ENCODE measurements at regions not wholly inside any gene's neighbourhood (a gene's known extent, or its start where the extent isn't known, plus 50 kb on each side); places are given as distances from the start of the nearest gene placed in this dataset.
A peak's percentile ranks its signal among the peaks of the same experiment; 100 is the strongest.

DNA sequence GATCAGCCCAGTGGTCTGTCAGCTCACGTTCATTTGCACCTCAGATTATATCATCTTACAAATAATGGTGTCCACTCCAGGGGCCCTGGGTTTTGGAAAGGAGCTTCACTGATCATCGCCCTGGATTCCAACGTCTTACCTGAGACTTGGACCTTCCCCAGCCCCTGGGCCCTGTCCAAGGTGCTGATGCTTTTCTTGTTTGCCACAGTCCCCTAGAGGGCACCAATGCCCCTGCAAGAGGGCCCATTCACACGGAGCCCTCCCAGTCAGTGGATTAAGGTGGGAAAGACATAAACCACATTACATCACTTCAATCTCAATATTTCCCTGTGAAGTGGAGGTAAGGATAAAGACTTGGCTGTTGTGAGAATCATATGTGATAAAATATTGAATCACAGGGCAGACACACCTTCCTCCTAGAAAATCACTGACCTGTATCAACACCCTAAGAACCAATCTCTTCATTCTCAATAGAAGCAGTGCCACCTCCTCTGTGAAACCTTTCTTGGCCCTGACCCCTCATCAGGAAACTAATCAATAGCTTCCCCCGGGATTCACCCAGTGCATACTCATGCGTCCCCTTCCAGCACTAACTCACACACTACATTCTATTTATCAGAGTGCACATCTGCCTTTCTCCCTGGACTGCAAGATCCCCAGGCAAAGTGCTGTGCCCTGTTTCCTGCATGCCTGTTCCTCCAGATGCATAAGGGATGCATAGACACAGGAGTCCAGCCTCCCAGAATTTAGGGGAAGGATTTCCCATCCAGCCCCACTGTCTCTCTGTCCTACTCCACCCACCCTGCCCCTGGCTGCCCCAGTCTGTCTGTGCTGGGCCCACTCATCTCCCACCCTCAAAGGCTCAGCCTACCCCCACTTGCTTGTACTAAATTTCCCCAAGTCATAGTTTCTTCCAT lies 167.0 kb downstream of the BUD13 start:
- POLR2A ChIA-PET (ENCODE audit: low non-redundant PET), result no interaction called here
- DNase-seq (ENCODE audit: low spot score), result peak; percentile 47
- TF ChIP-seq, protein P1, sequence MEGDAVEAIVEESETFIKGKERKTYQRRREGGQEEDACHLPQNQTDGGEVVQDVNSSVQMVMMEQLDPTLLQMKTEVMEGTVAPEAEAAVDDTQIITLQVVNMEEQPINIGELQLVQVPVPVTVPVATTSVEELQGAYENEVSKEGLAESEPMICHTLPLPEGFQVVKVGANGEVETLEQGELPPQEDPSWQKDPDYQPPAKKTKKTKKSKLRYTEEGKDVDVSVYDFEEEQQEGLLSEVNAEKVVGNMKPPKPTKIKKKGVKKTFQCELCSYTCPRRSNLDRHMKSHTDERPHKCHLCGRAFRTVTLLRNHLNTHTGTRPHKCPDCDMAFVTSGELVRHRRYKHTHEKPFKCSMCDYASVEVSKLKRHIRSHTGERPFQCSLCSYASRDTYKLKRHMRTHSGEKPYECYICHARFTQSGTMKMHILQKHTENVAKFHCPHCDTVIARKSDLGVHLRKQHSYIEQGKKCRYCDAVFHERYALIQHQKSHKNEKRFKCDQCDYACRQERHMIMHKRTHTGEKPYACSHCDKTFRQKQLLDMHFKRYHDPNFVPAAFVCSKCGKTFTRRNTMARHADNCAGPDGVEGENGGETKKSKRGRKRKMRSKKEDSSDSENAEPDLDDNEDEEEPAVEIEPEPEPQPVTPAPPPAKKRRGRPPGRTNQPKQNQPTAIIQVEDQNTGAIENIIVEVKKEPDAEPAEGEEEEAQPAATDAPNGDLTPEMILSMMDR (conservative IDR thresholded peaks at IDR 0.05; ENCODE audit: low read depth), result no peak; the same call in 1 of the 2 replicates
- CTCF ChIA-PET, result interaction anchor here (1.0 kb wide), 1 partner anchor 35 kb away, joined by 3 read pairs; no protein-coding TSS in a partner anchor
- H3K27ac ChIP-seq, result no peak overlapping the region

DNA sequence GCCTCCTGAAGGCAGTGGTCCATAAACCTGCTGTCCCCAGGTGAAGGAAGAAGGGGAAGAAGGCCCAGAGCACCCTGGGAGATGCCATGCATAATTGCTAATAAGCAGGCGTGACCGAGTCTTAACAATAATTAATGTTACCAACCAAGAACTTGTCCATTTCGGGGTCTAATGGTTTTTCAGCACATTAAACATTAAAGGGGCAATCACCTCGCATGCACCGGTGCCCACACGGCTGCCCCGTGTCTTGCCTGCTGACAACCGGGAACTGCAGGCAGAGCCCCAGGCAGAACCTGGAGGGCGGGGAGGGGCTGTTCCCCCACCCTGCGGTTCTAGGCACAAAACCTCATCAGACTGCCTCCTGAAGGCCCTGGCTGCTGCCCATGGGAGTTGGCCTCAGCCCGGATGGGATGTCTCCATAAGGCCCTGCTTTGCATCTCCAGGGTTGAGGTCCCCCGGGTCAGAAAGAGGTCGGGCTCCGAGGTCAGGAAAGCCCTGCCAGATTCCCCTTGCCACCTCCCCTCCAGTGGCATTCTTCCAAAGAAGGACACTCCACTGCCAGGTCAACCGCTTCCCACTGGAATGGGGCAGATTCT lies 169.0 kb downstream of the BUD13 start:
- H3K27ac ChIP-seq, result no peak overlapping the region
- ChIA-PET POLR2A (ENCODE audit: low non-redundant PET) (no interaction called here), CTCF (no interaction called here)
- no peak for DNase-seq (ENCODE audit: low spot score)
- TF ChIP-seq, protein P1 (conservative IDR thresholded peaks at IDR 0.05; ENCODE audit: low read depth), result no peak

DNA sequence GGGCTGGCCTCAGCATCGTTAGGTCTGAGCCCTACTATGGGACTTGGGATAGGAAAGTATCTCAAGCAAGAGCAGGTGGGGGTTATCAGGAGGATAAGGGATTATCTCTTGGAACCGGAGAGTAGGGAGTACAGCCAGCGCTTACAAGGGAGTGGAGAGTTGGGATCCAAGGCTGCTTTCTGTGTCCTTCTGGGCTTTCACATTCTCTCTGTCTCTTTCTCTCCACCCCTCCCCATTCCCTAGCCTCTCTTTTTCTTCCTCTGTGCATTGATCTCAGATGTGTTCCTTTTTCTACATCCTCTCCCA lies 170.2 kb downstream of the BUD13 start:
- no peak for DNase-seq (ENCODE audit: low spot score)
- POLR2A ChIA-PET (ENCODE audit: low non-redundant PET), result no interaction called here
- TF ChIP-seq, protein P1 (conservative IDR thresholded peaks at IDR 0.05; ENCODE audit: low read depth), result no peak
- CTCF ChIA-PET, result interaction anchor here (0.6 kb wide), 2 partner anchors 54 to 998 kb away, joined by 3 read pairs; no protein-coding TSS in a partner anchor
- H3K27ac ChIP-seq, result no peak overlapping the region

DNA sequence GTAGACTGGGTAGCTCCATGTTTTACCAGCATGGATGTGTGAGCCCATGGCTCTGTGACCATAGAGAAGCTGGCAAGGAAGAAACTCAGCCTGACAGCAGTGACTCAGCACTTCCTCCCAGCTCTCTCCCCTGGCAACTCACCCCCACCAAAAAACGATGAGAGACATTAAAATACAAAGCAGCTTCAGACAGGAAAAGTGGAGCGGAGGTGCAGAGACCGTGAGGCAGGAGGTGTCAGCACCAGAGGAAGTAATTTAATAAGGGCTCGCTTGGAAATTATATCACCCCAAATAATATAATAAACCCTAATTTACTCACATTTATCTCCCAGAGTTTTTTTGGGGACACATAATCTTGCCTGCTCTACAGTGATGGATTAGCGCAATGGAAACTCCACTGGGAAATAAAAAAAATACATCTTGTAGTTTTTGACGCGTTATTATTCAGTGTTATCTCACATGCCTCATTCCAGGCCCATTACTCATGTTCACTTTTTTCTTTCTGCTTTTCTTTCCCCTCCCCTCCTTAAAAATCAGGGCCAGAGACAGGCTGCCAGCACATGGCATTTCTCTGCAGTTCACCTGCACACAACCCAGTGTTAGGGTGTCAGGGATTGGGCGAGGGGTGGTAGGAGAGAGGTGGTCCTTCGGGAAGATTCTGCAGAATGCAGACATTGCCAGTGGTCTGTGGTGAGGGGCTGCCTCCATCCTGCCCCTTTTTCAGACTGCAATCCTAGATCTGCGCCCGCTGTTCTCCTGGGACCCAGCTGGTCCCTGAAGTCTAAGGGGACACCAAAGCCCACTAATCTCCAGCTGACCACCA lies 170.8 kb downstream of the BUD13 start:
- CTCF ChIA-PET, result interaction anchor here (0.5 to 0.6 kb wide), 3 partner anchors 53 to 998 kb away, joined by 3 read pairs; no protein-coding TSS in a partner anchor
- DNase-seq (ENCODE audit: low spot score), result no peak

DNA sequence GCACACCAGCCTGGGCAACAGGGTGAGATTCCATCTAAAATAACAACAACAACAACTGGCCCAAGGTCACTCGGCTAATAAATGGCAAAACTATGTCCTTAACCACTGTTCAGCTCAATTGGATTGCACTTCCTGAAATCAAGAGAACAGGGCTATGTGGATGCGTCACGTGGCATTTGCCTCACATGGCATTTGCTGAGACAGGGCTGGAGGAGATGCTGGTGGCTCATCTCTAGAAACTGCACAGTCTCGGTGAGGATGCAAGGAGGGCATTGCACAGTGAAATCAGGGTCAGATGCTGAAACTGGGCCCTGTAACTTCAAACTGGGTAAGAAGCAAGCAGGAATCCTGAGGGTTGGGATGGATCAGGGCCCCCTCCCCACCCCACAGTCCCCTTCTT lies 171.9 kb downstream of the BUD13 start:
- CTCF ChIA-PET, result no interaction called here
- TF ChIP-seq, protein P1 (conservative IDR thresholded peaks at IDR 0.05; ENCODE audit: low read depth), result no peak
- POLR2A ChIA-PET (ENCODE audit: low non-redundant PET), result no interaction called here
- no peak overlapping the region for H3K27ac ChIP-seq
- DNase-seq (ENCODE audit: low spot score), result no peak

More for the DNA sequence above, 170.8 kb downstream of the BUD13 start:
- no peak overlapping the region for H3K27ac ChIP-seq
- POLR2A ChIA-PET (ENCODE audit: low non-redundant PET), result no interaction called here
- TF ChIP-seq, protein P1 (conservative IDR thresholded peaks at IDR 0.05; ENCODE audit: low read depth), result no peak

DNA sequence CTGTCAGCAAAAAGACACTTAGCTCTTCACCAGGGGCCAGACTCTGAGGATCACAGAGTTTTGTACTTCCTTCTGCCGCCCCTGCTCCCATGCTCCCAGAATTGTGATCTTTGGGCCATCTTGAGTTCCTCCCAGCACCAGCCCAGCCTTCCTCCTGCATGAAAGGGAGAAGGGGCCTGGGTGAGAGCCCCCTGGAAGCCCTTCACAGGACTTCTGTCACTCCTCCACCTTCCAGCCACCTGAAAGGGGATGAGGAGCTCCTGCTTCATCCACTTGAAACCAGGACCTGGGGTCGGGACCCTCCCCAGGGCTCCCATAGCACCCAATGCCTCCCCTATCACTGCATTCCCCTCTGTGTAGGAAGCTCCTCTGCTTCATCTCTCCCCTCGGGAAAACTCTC lies 174.2 kb downstream of the BUD13 start:
- TF ChIP-seq, protein P1 (conservative IDR thresholded peaks at IDR 0.05; ENCODE audit: low read depth), result no peak
- ChIA-PET CTCF (no interaction called here), POLR2A (ENCODE audit: low non-redundant PET) (no interaction called here)
- DNase-seq (ENCODE audit: low spot score), result no peak
- no peak overlapping the region for H3K27ac ChIP-seq
